GM21529 (cell line): ENCODE measurements at regions not wholly inside any gene's neighbourhood (a gene's known extent, or its start where the extent isn't known, plus 50 kb on each side); places are given as distances from the start of the nearest gene placed in this dataset.
"Not testable (repeated sequence)": the region's sequence is repeated elsewhere in the genome, so short reads cannot be mapped to it uniquely, and the experiment has no call there.

Source experiments
- ATAC-seq: cut with Tn5 transposase; IDR thresholded peaks from one replicate; pipeline ENCODE4 v1.9.1; 2021; ENCODE audit not compliant: unreplicated experiment

- ATAC-seq = not testable (repeated sequence)
These were observed 203.4 kb downstream of the DSC3 start for GRCh38 chr18:30839056-30839561.

- no peak for ATAC-seq
These were observed 213.8 kb downstream of the DSC3 start for GRCh38 chr18:30828700-30829099.

GRCh38 chr18:30819619-30820018 is 222.9 kb downstream of the DSC3 start:
- no peak for ATAC-seq

- ATAC-seq = no peak
These were observed 228.1 kb downstream of the DSC3 start for GRCh38 chr18:30814446-30814845.

- ATAC-seq = no peak
These were observed 231.0 kb downstream of the DSC3 start for GRCh38 chr18:30811580-30811979.

GRCh38 chr18:30810580-30810979 is 232.0 kb downstream of the DSC3 start:
- ATAC-seq = no peak

- no peak for ATAC-seq
These were observed 235.7 kb downstream of the DSC3 start for GRCh38 chr18:30806823-30807222.

GRCh38 chr18:30800800-30801199 is 241.7 kb downstream of the DSC3 start:
- ATAC-seq = no peak

GRCh38 chr18:30792051-30792450 is 250.5 kb downstream of the DSC3 start:
- no peak for ATAC-seq

GRCh38 chr18:30788411-30788991 is 254.0 kb downstream of the DSC3 start:
- ATAC-seq = not testable (repeated sequence)

GRCh38 chr18:30787410-30787809 is 255.1 kb downstream of the DSC3 start:
- no peak for ATAC-seq

- no peak for ATAC-seq
These were observed 260.9 kb downstream of the DSC3 start for GRCh38 chr18:30781601-30782000.

- ATAC-seq = no peak
These were observed 266.9 kb downstream of the DSC3 start for GRCh38 chr18:30775629-30776028.

- not testable (repeated sequence) for ATAC-seq
These were observed 270.4 kb downstream of the DSC3 start for GRCh38 chr18:30772170-30772569.

- no peak for ATAC-seq
These were observed 276.5 kb downstream of the DSC3 start for GRCh38 chr18:30766053-30766452.

GRCh38 chr18:30765247-30765646 is 277.3 kb downstream of the DSC3 start:
- ATAC-seq = no peak

GRCh38 chr18:30763902-30764350 is 278.6 kb downstream of the DSC3 start:
- no peak for ATAC-seq

- no peak for ATAC-seq
These were observed 287.7 kb downstream of the DSC3 start for GRCh38 chr18:30754846-30755245.

- ATAC-seq = no peak
These were observed 294.0 kb downstream of the DSC3 start for GRCh38 chr18:30748541-30748940.

GRCh38 chr18:30746224-30746623 is 296.3 kb downstream of the DSC3 start:
- no peak for ATAC-seq

- ATAC-seq = no peak
These were observed 299.5 kb downstream of the DSC3 start for GRCh38 chr18:30743033-30743432.

- no peak for ATAC-seq
These were observed 311.6 kb downstream of the DSC3 start for GRCh38 chr18:30730915-30731314.

- no peak for ATAC-seq
These were observed 314.7 kb downstream of the DSC3 start for GRCh38 chr18:30727849-30728248.
